OCI-LY7 (cell line): ENCODE measurements at regions not wholly inside any gene's neighbourhood (a gene's known extent, or its start where the extent isn't known, plus 50 kb on each side); places are given as distances from the start of the nearest gene placed in this dataset.

ENCODE experiments used
- BruUV-seq: library from RNA; stranded (reverse); fragments of 400-500 nt; replicated peaks from 2 replicates; lab custom pipeline; 2021; lab: Mats Ljungman, UMichigan
- CTCF ChIA-PET: fragments of 300-600 bp; sonication (Branson Sonifier 250); formaldehyde crosslinking; loops from one replicate; lab custom pipeline; 2022; ENCODE audit warnings: antibody characterized with exemption; ENCODE audit not compliant: unreplicated experiment; lab: Charles Lee
- POLR2A ChIA-PET: fragments of 300-600 bp; sonication (Branson Sonifier 250); formaldehyde crosslinking; loops from one replicate; lab custom pipeline; 2022; ENCODE audit warnings: antibody characterized with exemption; lab: Charles Lee
- DNase-seq: peaks from one replicate; pipeline ENCODE4 v3.0.0-alpha.2; 2015; ENCODE audit warnings: low spot score
- H2AFZ ChIP-seq: fragments of 200-600 bp; sonication (generic), shearing (Covaris generic); 2 replicates; pipeline ENCODE4 v1.6.1; 2014; ENCODE audit warnings: mild to moderate bottlenecking, antibody characterized with exemption, low read length, moderate library complexity
- H3K27ac ChIP-seq: fragments of 200-600 bp; sonication (generic); 2 replicates; pipeline ENCODE4 v1.5.1; 2014; ENCODE audit warnings: mixed run types, low read depth, mild to moderate bottlenecking, moderate library complexity, low read length, inconsistent platforms; ENCODE audit not compliant: poor library complexity, severe bottlenecking
- H3K36me3 ChIP-seq: fragments of 200-600 bp; sonication (generic); 2 replicates; pipeline ENCODE4 v1.6.1; 2014; ENCODE audit warnings: mild to moderate bottlenecking, antibody characterized with exemption, low read length, moderate library complexity, mixed read lengths; ENCODE audit not compliant: insufficient read depth
- H3K4me1 ChIP-seq: fragments of 200-600 bp; sonication (generic); 2 replicates; pipeline ENCODE4 v1.5.1; 2014; ENCODE audit warnings: mild to moderate bottlenecking, low read length; ENCODE audit not compliant: insufficient read depth, poor library complexity, severe bottlenecking
- H3K4me2 ChIP-seq: fragments of 200-600 bp; sonication (generic); 2 replicates; pipeline ENCODE4 v1.6.1; 2014; ENCODE audit warnings: mild to moderate bottlenecking, low read length
- H3K4me3 ChIP-seq: fragments of 200-600 bp; sonication (generic); 2 replicates; pipeline ENCODE4 v1.5.1; 2014; ENCODE audit warnings: mild to moderate bottlenecking, low read depth, low read length; ENCODE audit not compliant: poor library complexity, severe bottlenecking
- H3K79me2 ChIP-seq: fragments of 200-600 bp; sonication (generic); 2 replicates; pipeline ENCODE4 v1.6.1; 2016; ENCODE audit warnings: low read depth, mild to moderate bottlenecking, low read length, moderate library complexity, mixed read lengths; ENCODE audit not compliant: insufficient read depth
- H3K9me2 ChIP-seq: fragments of 200-600 bp; sonication (generic); 2 replicates; pipeline ENCODE4 v1.6.1; 2016; ENCODE audit warnings: mild to moderate bottlenecking, low read length, mixed read lengths; ENCODE audit not compliant: insufficient read depth
- H3K9me3 ChIP-seq: fragments of 200-600 bp; sonication (generic); 2 replicates; pipeline ENCODE4 v1.6.1; 2014; ENCODE audit warnings: mild to moderate bottlenecking, mixed run types, low read length, mixed read lengths
- H4K20me1 ChIP-seq: fragments of 200-600 bp; sonication (generic); 2 replicates; pipeline ENCODE4 v1.6.1; 2014; ENCODE audit warnings: mild to moderate bottlenecking, antibody characterized with exemption, low read length, moderate library complexity, mixed read lengths; ENCODE audit not compliant: insufficient read depth
- CTCF ChIP-seq: fragments of 200-600 bp; sonication (generic); conservative IDR thresholded peaks from 2 replicates; pipeline ENCODE4 v1.5.1; 2014; ENCODE audit warnings: mild to moderate bottlenecking, antibody characterized with exemption, low read length, moderate library complexity, mixed read lengths
- EZH2phosphoT487 ChIP-seq: fragments of 200-600 bp; sonication (generic); IDR thresholded peaks from 2 replicates; pipeline ENCODE4 v1.6.1; 2018; ENCODE audit warnings: low read depth, borderline replicate concordance, mild to moderate bottlenecking, mixed run types, antibody characterized with exemption, low read length, moderate library complexity, mixed read lengths
- intact Hi-C: fragments of 100-400 bp; cut with micrococcal nuclease; formaldehyde crosslinking; loops from one replicate; pipeline ENCODE4 v1.10.0; 2022; ENCODE audit not compliant: unreplicated experiment

GRCh38 chr3:181628384-181628783 is 83.3 kb upstream of the SOX2 start:
- Histone ChIP-seq H3K4me2 (no peak overlapping the region), H4K20me1 (no peaks in the 10 kb centered on the region), H3K4me1 (no peaks in the 10 kb centered on the region), H2AFZ (no peak overlapping the region), H3K9me2 (no peaks in the 10 kb centered on the region), H3K4me3 (no peak overlapping the region), H3K27ac (no peak overlapping the region), H3K9me3 (no peaks in the 10 kb centered on the region), H3K79me2 (no peaks in the 10 kb centered on the region), H3K36me3 (no peaks in the 10 kb centered on the region)
- ChIA-PET POLR2A (interaction anchor here (0.9 to 1.4 kb wide), 6 partner anchors 9 to 1013 kb away, joined by 3 to 6 read pairs (median 4); no protein-coding TSS in a partner anchor), CTCF (interaction anchor here (0.8 kb wide), 1 partner anchor 10 kb away, joined by 3 read pairs; no protein-coding TSS in a partner anchor)
- TF ChIP-seq CTCF (no peak), EZH2phosphoT487 (no peak)
- BruUV-seq: no TSS peak
- intact Hi-C loops: no loop called here
- no peak for DNase-seq

GRCh38 chr3:181626036-181626435 is 85.7 kb upstream of the SOX2 start:
- POLR2A ChIA-PET: interaction anchor here (1.0 kb wide), 1 partner anchor 11 kb away, joined by 4 read pairs; no protein-coding TSS in a partner anchor
- no peak for DNase-seq
- no peak overlapping the region for H3K4me2 ChIP-seq
- H2AFZ ChIP-seq: no peak overlapping the region
- no peak for TF ChIP-seq CTCF
- no peak for TF ChIP-seq EZH2phosphoT487
- no peaks in the 10 kb centered on the region for H4K20me1 ChIP-seq
- H3K4me1 ChIP-seq: no peaks in the 10 kb centered on the region
- intact Hi-C loops: no loop called here
- H3K36me3 ChIP-seq: no peaks in the 10 kb centered on the region
- no peaks in the 10 kb centered on the region for H3K9me2 ChIP-seq
- H3K79me2 ChIP-seq: no peaks in the 10 kb centered on the region
- no TSS peak for BruUV-seq
- CTCF ChIA-PET: no interaction called here
- H3K4me3 ChIP-seq: no peak overlapping the region
- H3K27ac ChIP-seq: no peak overlapping the region
- H3K9me3 ChIP-seq: no peaks in the 10 kb centered on the region

- no peak overlapping the region for H3K4me3 ChIP-seq
- CTCF ChIA-PET: no interaction called here
- H4K20me1 ChIP-seq: no peaks in the 10 kb centered on the region
- intact Hi-C loops: no loop called here
- H3K9me2 ChIP-seq: no peaks in the 10 kb centered on the region
- H3K27ac ChIP-seq: no peak overlapping the region
- BruUV-seq: no TSS peak
- no peak for TF ChIP-seq EZH2phosphoT487
- no peak for TF ChIP-seq CTCF
- DNase-seq: no peak
- H3K4me2 ChIP-seq: no peak overlapping the region
- H2AFZ ChIP-seq: no peak overlapping the region
- POLR2A ChIA-PET: no interaction called here
- no peaks in the 10 kb centered on the region for H3K36me3 ChIP-seq
- H3K9me3 ChIP-seq: no peaks in the 10 kb centered on the region
- no peaks in the 10 kb centered on the region for H3K4me1 ChIP-seq
- no peaks in the 10 kb centered on the region for H3K79me2 ChIP-seq
Observed at GRCh38 chr3:181623924-181624694, 87.6 kb upstream of the SOX2 start.
